Nephron progenitor cell (in vitro differentiated cells): ENCODE measurements at regions not wholly inside any gene's neighbourhood (a gene's known extent, or its start where the extent isn't known, plus 50 kb on each side); places are given as distances from the start of the nearest gene placed in this dataset.

Source experiments
- DNase-seq: peaks from one replicate; pipeline ENCODE4 v3.0.0; 2021
- H3K27ac Mint-ChIP-seq: 2 replicates; pipeline ENCODE4 v1.8.0; 2021; ENCODE audit warnings: mild to moderate bottlenecking, moderate library complexity, mixed read lengths
- H3K27me3 Mint-ChIP-seq: 2 replicates; pipeline ENCODE4 v1.8.0; 2021; ENCODE audit warnings: mild to moderate bottlenecking, low read depth, mixed read lengths; ENCODE audit not compliant: poor library complexity
- H3K36me3 Mint-ChIP-seq: 2 replicates; pipeline ENCODE4 v1.8.0; 2021; ENCODE audit warnings: low read depth, mixed read lengths
- H3K4me1 Mint-ChIP-seq: 2 replicates; pipeline ENCODE4 v1.8.0; 2021; ENCODE audit warnings: mixed read lengths
- H3K4me3 Mint-ChIP-seq: 2 replicates; pipeline ENCODE4 v1.8.0; 2021; ENCODE audit warnings: mild to moderate bottlenecking, moderate library complexity, mixed read lengths
- H3K9me3 Mint-ChIP-seq: 2 replicates; pipeline ENCODE4 v1.8.0; 2021; ENCODE audit warnings: mild to moderate bottlenecking, moderate library complexity, mixed read lengths
- CTCF ChIP-seq: fragments of 200-600 bp; sonication (generic); IDR thresholded peaks from 2 replicates; pipeline ENCODE4 v1.5.0; 2021; ENCODE audit warnings: antibody characterized with exemption

- no peak for TF ChIP-seq CTCF
- no peak for DNase-seq
- H3K36me3 Mint-ChIP-seq: no peaks in the 10 kb centered on the region
- H3K27me3 Mint-ChIP-seq: no peaks in the 10 kb centered on the region
- no peak overlapping the region for H3K4me3 Mint-ChIP-seq
- peaks cover 5% of the 10 kb centered on the region for H3K9me3 Mint-ChIP-seq
- H3K27ac Mint-ChIP-seq: no peak overlapping the region
- no peaks in the 10 kb centered on the region for H3K4me1 Mint-ChIP-seq
Measured at GRCh38 chr18:60040971-60041370, 141.2 kb downstream of the PMAIP1 start.

- H3K27me3 Mint-ChIP-seq: no peaks in the 10 kb centered on the region
- DNase-seq: no peak
- H3K4me3 Mint-ChIP-seq: no peak overlapping the region
- peaks cover 9% of the 10 kb centered on the region for H3K9me3 Mint-ChIP-seq
- H3K4me1 Mint-ChIP-seq: no peaks in the 10 kb centered on the region
- peaks cover 5% of the 10 kb centered on the region for H3K36me3 Mint-ChIP-seq
- TF ChIP-seq CTCF: no peak
- H3K27ac Mint-ChIP-seq: no peak overlapping the region
Measured at GRCh38 chr18:60038731-60039130, 138.9 kb downstream of the PMAIP1 start.

GRCh38 chr18:60027397-60027796 lies 127.6 kb downstream of the PMAIP1 start:
- DNase-seq: no peak
- Mint-ChIP-seq H3K27me3 (peaks cover 3% of the 10 kb centered on the region), H3K36me3 (no peaks in the 10 kb centered on the region), H3K4me1 (peaks cover 3% of the 10 kb centered on the region), H3K9me3 (no peaks in the 10 kb centered on the region), H3K27ac (no peak overlapping the region), H3K4me3 (no peak overlapping the region)
- TF ChIP-seq CTCF: no peak

- DNase-seq: no peak
- Mint-ChIP-seq H3K4me3 (no peak overlapping the region), H3K36me3 (no peaks in the 10 kb centered on the region), H3K4me1 (peaks cover 24% of the 10 kb centered on the region), H3K27ac (no peak overlapping the region), H3K27me3 (peaks cover 3% of the 10 kb centered on the region), H3K9me3 (no peaks in the 10 kb centered on the region)
- no peak for TF ChIP-seq CTCF
Measured at GRCh38 chr18:60024857-60025256, 125.1 kb downstream of the PMAIP1 start.

- TF ChIP-seq CTCF: no peak
- H3K9me3 Mint-ChIP-seq: no peaks in the 10 kb centered on the region
- H3K27me3 Mint-ChIP-seq: peaks cover 3% of the 10 kb centered on the region
- no peak for DNase-seq
- no peak overlapping the region for H3K4me3 Mint-ChIP-seq
- H3K36me3 Mint-ChIP-seq: no peaks in the 10 kb centered on the region
- H3K27ac Mint-ChIP-seq: no peak overlapping the region
- peaks cover 29% of the 10 kb centered on the region for H3K4me1 Mint-ChIP-seq
Measured at GRCh38 chr18:60024345-60024744, 124.5 kb downstream of the PMAIP1 start.

- Mint-ChIP-seq H3K9me3 (no peaks in the 10 kb centered on the region), H3K4me3 (no peak overlapping the region), H3K27ac (no peak overlapping the region), H3K36me3 (no peaks in the 10 kb centered on the region), H3K27me3 (peaks cover 3% of the 10 kb centered on the region), H3K4me1 (peaks cover 34% of the 10 kb centered on the region)
- TF ChIP-seq CTCF: no peak
- no peak for DNase-seq
Measured at GRCh38 chr18:60022671-60023276, 123.0 kb downstream of the PMAIP1 start.
